SJCRH30 (cell line): ENCODE measurements at regions not wholly inside any gene's neighbourhood (a gene's known extent, or its start where the extent isn't known, plus 50 kb on each side); places are given as distances from the start of the nearest gene placed in this dataset.

ENCODE experiments used
- DNase-seq, 2 experiments: peaks; one replicate each; pipeline ENCODE4 v3.0.0-alpha.2; 2015 to 2020
- H3K27ac ChIP-seq: fragments of 250-450 bp; sonication (Bioruptor Pico); 2 replicates; pipeline ENCODE4 v1.5.1; 2020; ENCODE audit warnings: mild to moderate bottlenecking, moderate library complexity
- H3K27me3 ChIP-seq: fragments of 250-450 bp; sonication (Bioruptor Pico); 2 replicates; pipeline ENCODE4 v1.5.1; 2020; ENCODE audit warnings: mild to moderate bottlenecking, moderate library complexity
- H3K36me3 ChIP-seq: fragments of 250-450 bp; sonication (Bioruptor Pico); 2 replicates; pipeline ENCODE4 v1.5.1; 2020; ENCODE audit warnings: mild to moderate bottlenecking, moderate library complexity
- H3K4me1 ChIP-seq: fragments of 250-450 bp; sonication (Bioruptor Pico); 2 replicates; pipeline ENCODE4 v1.5.1; 2020; ENCODE audit warnings: mild to moderate bottlenecking, moderate library complexity
- H3K4me3 ChIP-seq: fragments of 250-450 bp; sonication (Bioruptor Pico); 2 replicates; pipeline ENCODE4 v1.5.1; 2020; ENCODE audit warnings: mild to moderate bottlenecking, moderate library complexity
- H3K9me3 ChIP-seq: fragments of 250-450 bp; sonication (Bioruptor Pico); replicated peaks from 2 replicates; pipeline ENCODE4 v1.5.1; 2020; ENCODE audit warnings: mild to moderate bottlenecking, moderate library complexity

GRCh38 chr5:38008198-38008597 lies 168.4 kb upstream of the GDNF start:
- DNase-seq: peak; percentile 57 to 74
- no peaks in the 10 kb centered on the region for H3K36me3 ChIP-seq
- no peaks in the 10 kb centered on the region for H3K27me3 ChIP-seq

GRCh38 chr5:37999593-37999992 lies 159.8 kb upstream of the GDNF start:
- H3K36me3 ChIP-seq: no peaks in the 10 kb centered on the region
- H3K27ac ChIP-seq: no peak overlapping the region
- H3K27me3 ChIP-seq: no peaks in the 10 kb centered on the region
- no peak overlapping the region for H3K4me3 ChIP-seq
- H3K4me1 ChIP-seq: no peaks in the 10 kb centered on the region
- no peak for DNase-seq
- H3K9me3 ChIP-seq: no peaks in the 10 kb centered on the region

More at GRCh38 chr5:38008198-38008597, 168.4 kb upstream of the GDNF start:
- H3K4me3 ChIP-seq: no peak overlapping the region
- peaks cover 11% of the 10 kb centered on the region for H3K4me1 ChIP-seq
- no peak overlapping the region for H3K27ac ChIP-seq
- H3K9me3 ChIP-seq: no peaks in the 10 kb centered on the region

DNA sequence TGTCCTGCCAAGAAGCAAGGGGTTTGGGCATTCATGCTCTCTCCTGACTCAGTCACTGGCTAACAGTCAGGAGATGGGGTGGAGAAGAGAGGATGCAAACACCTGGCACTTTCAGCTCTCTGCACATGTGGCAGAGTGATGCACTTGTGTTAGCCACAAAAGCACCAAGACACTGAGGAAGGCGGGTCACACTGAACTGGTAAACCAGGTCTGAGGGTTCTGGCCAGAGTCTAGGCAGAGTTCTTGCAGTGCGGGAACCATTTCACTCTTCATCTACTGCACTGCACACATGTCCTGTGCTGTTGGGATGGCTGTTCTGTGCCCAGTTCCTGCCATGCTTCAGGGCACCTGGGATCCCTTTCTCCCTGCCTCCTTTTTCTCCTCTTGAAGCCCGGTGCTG lies 157.1 kb upstream of the GDNF start:
- no peaks in the 10 kb centered on the region for H3K9me3 ChIP-seq
- no peak overlapping the region for H3K27ac ChIP-seq
- H3K4me1 ChIP-seq: no peaks in the 10 kb centered on the region
- no peak for DNase-seq
- H3K4me3 ChIP-seq: no peak overlapping the region
- H3K36me3 ChIP-seq: no peaks in the 10 kb centered on the region; the same call in 1 of the 2 replicates
- H3K27me3 ChIP-seq: no peaks in the 10 kb centered on the region

- Histone ChIP-seq H3K27ac (no peak overlapping the region), H3K27me3 (no peaks in the 10 kb centered on the region), H3K4me1 (0 out of 2 replicates have a peak, but pooled peaks cover 3% of the 10 kb centered on the region), H3K4me3 (no peak overlapping the region), H3K36me3 (no peaks in the 10 kb centered on the region; the same call in 1 of the 2 replicates), H3K9me3 (no peaks in the 10 kb centered on the region)
- no peak for DNase-seq
Observed at GRCh38 chr5:37994729-37995128, 154.9 kb upstream of the GDNF start.

DNA sequence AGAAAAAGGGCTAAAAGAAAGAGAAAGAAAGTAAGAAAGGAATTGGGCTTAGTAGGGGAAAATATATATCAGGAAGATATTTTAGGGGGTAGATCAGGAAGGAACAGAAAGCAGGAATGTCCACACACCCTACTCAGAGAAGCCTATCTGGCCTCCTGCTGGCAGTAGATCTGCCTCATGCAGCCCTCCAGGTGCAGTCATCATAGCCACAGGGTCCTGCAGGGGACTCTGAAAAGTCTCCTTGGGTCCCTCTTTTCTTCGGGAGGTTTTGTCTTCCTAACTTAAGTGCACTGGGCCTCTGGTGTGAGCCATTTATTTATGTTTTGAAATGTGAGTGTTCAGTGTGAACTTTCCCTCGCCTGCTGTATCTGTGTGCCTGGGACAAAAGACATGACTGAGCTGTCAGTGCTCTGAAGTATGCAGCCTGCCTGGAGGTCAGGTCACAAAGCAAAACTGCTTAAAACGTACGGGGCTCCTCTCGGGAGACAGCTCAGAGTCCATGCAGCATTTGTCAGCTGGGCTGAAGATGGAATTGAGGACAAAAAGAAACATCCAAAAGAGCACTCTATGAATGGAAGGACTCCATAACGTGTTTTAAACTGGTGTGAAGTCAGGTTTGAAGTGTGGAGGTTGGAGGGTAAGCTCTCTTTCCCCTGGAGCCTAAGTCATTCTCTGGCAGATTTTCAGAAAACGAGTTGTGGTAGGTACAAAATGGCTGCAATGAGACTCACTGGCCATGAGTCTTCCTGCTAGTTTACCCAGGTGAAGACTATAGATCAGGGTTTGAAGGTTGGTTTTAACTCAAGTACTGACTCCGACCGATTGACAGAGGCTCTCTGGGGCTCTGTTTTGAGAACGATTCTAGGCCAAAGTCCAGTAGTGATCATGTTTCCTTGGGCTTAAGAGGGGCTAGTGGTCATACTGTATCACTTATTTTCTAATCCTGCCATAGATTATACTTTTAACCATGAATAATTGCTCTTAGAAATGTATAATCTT lies 151.8 kb upstream of the GDNF start:
- no peak overlapping the region for H3K27ac ChIP-seq
- H3K9me3 ChIP-seq: no peaks in the 10 kb centered on the region
- DNase-seq: peak in 1 of 2 experiments; percentile 11
- no peaks in the 10 kb centered on the region for H3K27me3 ChIP-seq
- no peaks in the 10 kb centered on the region; the same call in 1 of the 2 replicates for H3K36me3 ChIP-seq
- 0 out of 2 replicates have a peak, but pooled peaks cover 3% of the 10 kb centered on the region for H3K4me1 ChIP-seq
- no peak overlapping the region for H3K4me3 ChIP-seq

DNA sequence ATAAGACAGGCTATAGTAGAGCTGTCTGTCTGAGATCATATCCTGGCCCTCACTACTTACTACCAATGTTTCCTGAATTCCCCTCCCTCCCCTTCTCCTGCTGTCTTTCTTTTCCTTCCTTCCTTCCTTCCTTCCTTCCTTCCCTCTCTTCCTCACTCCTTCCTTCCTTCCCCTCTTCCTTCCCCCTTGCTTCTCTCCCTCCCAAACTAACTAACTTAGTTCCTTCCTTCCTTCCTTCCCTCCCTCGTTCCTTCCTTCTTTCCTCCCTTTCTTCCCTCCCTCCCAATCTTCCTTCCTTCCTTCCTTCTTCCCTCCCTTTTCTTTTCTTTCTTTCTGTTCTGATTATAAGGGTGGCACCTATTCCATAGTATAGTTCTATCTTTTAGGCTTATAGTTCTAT lies 150.0 kb upstream of the GDNF start:
- no peaks in the 10 kb centered on the region for H3K9me3 ChIP-seq
- H3K4me3 ChIP-seq: no peak overlapping the region
- no peak for DNase-seq
- no peak overlapping the region for H3K27ac ChIP-seq
- H3K4me1 ChIP-seq: 0 out of 2 replicates have a peak, but pooled peaks cover 3% of the 10 kb centered on the region
- no peaks in the 10 kb centered on the region; the same call in 1 of the 2 replicates for H3K36me3 ChIP-seq
- no peaks in the 10 kb centered on the region for H3K27me3 ChIP-seq

- no peak for DNase-seq
- Histone ChIP-seq H3K4me1 (peaks cover 9% of the 10 kb centered on the region; the same call in 1 of the 2 replicates), H3K27ac (no peak overlapping the region), H3K36me3 (no peaks in the 10 kb centered on the region; the same call in 1 of the 2 replicates), H3K27me3 (no peaks in the 10 kb centered on the region), H3K4me3 (no peak overlapping the region), H3K9me3 (no peaks in the 10 kb centered on the region)
Observed at GRCh38 chr5:37988454-37989046, 148.7 kb upstream of the GDNF start.

DNA sequence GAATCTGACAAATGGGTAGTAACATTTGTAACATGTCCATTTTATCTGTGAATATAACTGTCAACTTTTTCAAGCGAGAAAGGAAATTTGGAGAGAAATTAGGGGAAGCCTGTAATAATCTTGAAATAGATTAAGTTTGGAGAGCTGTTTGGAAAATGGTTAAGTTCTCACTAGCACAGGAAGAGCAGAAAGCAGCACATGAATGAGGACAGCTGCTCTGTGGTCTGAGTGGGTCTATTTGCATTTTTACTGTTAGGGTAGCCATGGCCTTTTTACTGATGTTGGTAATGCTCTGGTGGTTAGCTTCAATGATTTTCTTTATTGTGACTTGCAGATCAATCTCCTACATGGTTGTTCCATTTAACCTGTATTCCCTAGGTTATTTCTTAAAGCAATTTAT lies 144.5 kb upstream of the GDNF start:
- Histone ChIP-seq H3K27me3 (no peaks in the 10 kb centered on the region), H3K4me1 (peaks cover 6% of the 10 kb centered on the region; the same call in 1 of the 2 replicates), H3K4me3 (no peak overlapping the region), H3K36me3 (no peaks in the 10 kb centered on the region), H3K27ac (no peak overlapping the region), H3K9me3 (no peaks in the 10 kb centered on the region; the same call in 1 of the 2 replicates)
- peak in 1 of 2 experiments; percentile 41 for DNase-seq

- no peaks in the 10 kb centered on the region for H3K36me3 ChIP-seq
- DNase-seq: no peak
- H3K4me3 ChIP-seq: no peak overlapping the region
- H3K4me1 ChIP-seq: peaks cover 6% of the 10 kb centered on the region; the same call in 1 of the 2 replicates
- no peaks in the 10 kb centered on the region for H3K27me3 ChIP-seq
- no peaks in the 10 kb centered on the region; the same call in 1 of the 2 replicates for H3K9me3 ChIP-seq
- H3K27ac ChIP-seq: no peak overlapping the region
Observed at GRCh38 chr5:37983463-37983862, 143.6 kb upstream of the GDNF start.

DNA sequence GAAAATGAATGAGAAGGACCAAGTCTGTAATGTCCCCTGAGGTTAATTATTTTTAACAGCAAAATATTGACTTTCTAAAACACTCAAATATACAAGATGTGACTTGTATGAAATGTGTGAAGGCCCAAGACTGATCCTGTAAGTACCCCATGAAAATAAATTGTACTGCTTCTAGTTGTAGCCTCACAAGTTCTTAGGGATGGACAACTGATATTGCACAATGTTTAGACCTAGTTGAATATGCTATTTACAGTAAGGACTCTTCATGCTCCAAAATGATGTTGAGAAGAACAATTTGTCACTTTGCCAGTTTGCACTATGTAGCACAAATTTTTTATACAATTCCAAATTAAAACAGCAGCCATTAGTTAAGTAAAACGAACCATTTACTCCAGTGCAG lies 139.7 kb upstream of the GDNF start:
- DNase-seq: no peak
- peaks cover 6% of the 10 kb centered on the region; the same call in 1 of the 2 replicates for H3K4me1 ChIP-seq
- H3K4me3 ChIP-seq: no peak overlapping the region
- H3K27ac ChIP-seq: no peak overlapping the region
- no peaks in the 10 kb centered on the region for H3K27me3 ChIP-seq
- H3K36me3 ChIP-seq: no peaks in the 10 kb centered on the region
- H3K9me3 ChIP-seq: no peaks in the 10 kb centered on the region; the same call in 1 of the 2 replicates

GRCh38 chr5:37975531-37975930 lies 135.7 kb upstream of the GDNF start:
- Histone ChIP-seq H3K27me3 (no peaks in the 10 kb centered on the region), H3K27ac (no peak overlapping the region), H3K9me3 (no peaks in the 10 kb centered on the region; the same call in 1 of the 2 replicates), H3K36me3 (no peaks in the 10 kb centered on the region), H3K4me3 (no peak overlapping the region), H3K4me1 (no peaks in the 10 kb centered on the region)
- no peak for DNase-seq

GRCh38 chr5:37971483-37972024 lies 131.7 kb upstream of the GDNF start:
- DNase-seq: peak in 1 of 2 experiments; percentile 26
- Histone ChIP-seq H3K27ac (no peak overlapping the region), H3K27me3 (no peaks in the 10 kb centered on the region), H3K4me3 (no peak overlapping the region), H3K9me3 (no peaks in the 10 kb centered on the region), H3K4me1 (no peaks in the 10 kb centered on the region), H3K36me3 (no peaks in the 10 kb centered on the region)

DNA sequence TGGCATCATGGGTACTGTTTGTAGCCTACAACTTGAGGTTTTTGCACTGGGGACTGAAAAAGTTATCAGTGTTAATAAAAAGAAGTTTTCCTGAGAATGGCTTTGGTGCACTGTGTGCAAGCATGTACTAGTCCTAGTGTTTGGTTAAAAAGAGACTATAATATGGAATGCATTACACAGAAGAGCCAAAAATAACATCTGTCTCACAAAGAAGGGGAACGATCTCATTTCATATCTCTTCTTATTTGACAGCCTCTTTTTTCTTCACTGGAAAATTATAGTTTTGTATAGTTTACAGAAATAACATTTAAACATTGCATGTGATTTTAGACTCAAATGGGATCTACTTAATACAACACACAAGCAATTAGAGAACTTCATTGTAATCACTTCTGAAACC lies 127.0 kb upstream of the GDNF start:
- Histone ChIP-seq H3K9me3 (no peaks in the 10 kb centered on the region), H3K36me3 (no peaks in the 10 kb centered on the region), H3K27me3 (no peaks in the 10 kb centered on the region), H3K4me3 (no peak overlapping the region), H3K4me1 (no peaks in the 10 kb centered on the region), H3K27ac (no peak overlapping the region)
- DNase-seq: no peak

DNA sequence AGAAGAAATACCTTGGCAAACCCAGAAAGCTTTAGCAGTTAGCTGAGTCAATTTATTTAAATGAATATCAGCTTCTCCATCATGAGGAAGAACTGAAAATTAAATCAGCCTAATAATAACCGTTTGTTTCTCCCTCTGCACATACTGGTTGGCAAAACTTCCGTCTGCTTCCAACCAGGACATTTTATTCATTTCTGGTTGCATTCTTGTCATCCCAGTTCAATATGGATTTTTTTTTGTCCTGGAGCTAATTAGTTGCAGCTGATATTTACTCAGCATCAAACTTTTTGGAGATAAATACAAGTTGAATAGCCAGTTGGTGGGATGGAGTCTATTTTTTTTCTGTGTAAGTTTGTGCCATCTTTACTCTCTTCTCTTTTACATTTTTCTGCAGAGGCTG lies 126.5 kb upstream of the GDNF start:
- Histone ChIP-seq H3K27ac (no peak overlapping the region), H3K4me1 (no peaks in the 10 kb centered on the region), H3K27me3 (no peaks in the 10 kb centered on the region), H3K4me3 (no peak overlapping the region), H3K36me3 (no peaks in the 10 kb centered on the region), H3K9me3 (no peaks in the 10 kb centered on the region)
- DNase-seq: no peak

GRCh38 chr5:37962389-37962788 lies 122.5 kb upstream of the GDNF start:
- Histone ChIP-seq H3K9me3 (peaks cover 14% of the 10 kb centered on the region), H3K27me3 (no peaks in the 10 kb centered on the region), H3K4me1 (no peaks in the 10 kb centered on the region), H3K4me3 (no peak overlapping the region), H3K27ac (no peak overlapping the region), H3K36me3 (no peaks in the 10 kb centered on the region)
- no peak for DNase-seq
